Loucy (cell line): ENCODE measurements at regions not wholly inside any gene's neighbourhood (a gene's known extent, or its start where the extent isn't known, plus 50 kb on each side); places are given as distances from the start of the nearest gene placed in this dataset.

Experiments
- CTCF ChIP-seq: fragments of 200-600 bp; sonication (generic); conservative IDR thresholded peaks from 2 replicates; pipeline ENCODE4 v1.5.1; 2014; ENCODE audit warnings: mild to moderate bottlenecking, antibody characterized with exemption, low read length
- EZH2phosphoT487 ChIP-seq: fragments of 200-600 bp; IDR thresholded peaks from 2 replicates; pipeline ENCODE4 v1.6.1; 2018; ENCODE audit warnings: antibody characterized with exemption, mild to moderate bottlenecking, moderate library complexity, borderline replicate concordance

GRCh38 chr3:88957711-88958439 is 149.5 kb upstream of the EPHA3 start:
- no peak for TF ChIP-seq EZH2phosphoT487
- no peak for TF ChIP-seq CTCF
